ENCODE measurements at regions not wholly inside any gene's neighbourhood (a gene's known extent, or its start where the extent isn't known, plus 50 kb on each side); places are given as distances from the start of the nearest gene placed in this dataset.

- TF ChIP-seq POLR2A (IDR thresholded peaks at IDR 0.05) (no peak), CTCF (IDR thresholded peaks at IDR 0.05) (no peak), POLR2AphosphoS5 (IDR thresholded peaks at IDR 0.05; ENCODE audit: insufficient read depth in 1 of 2, low read depth in 1 of 2) (no peak)
Measured at GRCh38 chr2:19642501-19642900, 259.3 kb downstream of the TTC32 start.

Measured in vagina (tissue), 2 donors.